HEK293 (cell line): ENCODE measurements at regions not wholly inside any gene's neighbourhood (a gene's known extent, or its start where the extent isn't known, plus 50 kb on each side); places are given as distances from the start of the nearest gene placed in this dataset.

ENCODE experiments used
- CTCF ChIP-seq: fragments of 450-650 bp; formaldehyde crosslinking; IDR thresholded peaks from 2 replicates; pipeline ENCODE4 v1.5.1; 2016; ENCODE audit warnings: missing biosample characterization, missing genetic modification characterization
- ZNF449 ChIP-seq: fragments of 450-650 bp; formaldehyde crosslinking; IDR thresholded peaks from 2 replicates; pipeline ENCODE4 v1.5.1; 2017; ENCODE audit warnings: missing biosample characterization, mild to moderate bottlenecking, missing genetic modification characterization, moderate library complexity
- ZNF704 ChIP-seq: fragments of 450-650 bp; formaldehyde crosslinking; IDR thresholded peaks from 2 replicates; pipeline ENCODE4 v1.5.1; 2016; ENCODE audit warnings: missing biosample characterization, missing genetic modification characterization

GRCh38 chr2:126342457-126342856, 313.5 kb upstream of the GYPC start:
- no peak for TF ChIP-seq ZNF704 (tag by site-specific recombination)
- TF ChIP-seq CTCF (tag by site-specific recombination), result no peak
- TF ChIP-seq ZNF449, result no peak
